CD4-positive, CD25-positive, alpha-beta regulatory T cell (primary cell): ENCODE measurements at regions not wholly inside any gene's neighbourhood (a gene's known extent, or its start where the extent isn't known, plus 50 kb on each side); places are given as distances from the start of the nearest gene placed in this dataset.

Experiments
- ATAC-seq, 2 donors: fragments of 150-1000 bp; cut with Tn5 transposase; one replicate each; pipeline ENCODE4 v1.10.0; 2021; ENCODE audit warnings: low read depth in 2 of 2, moderate number of reproducible peaks in 2 of 2, moderate library complexity in 1 of 2
- DNase-seq, 3 donors: peaks; one replicate each; pipeline versions ENCODE4 v3.0.0 to v3.0.0-alpha.2; 2012 to 2022; ENCODE audit warnings: mixed read lengths in 1 of 3
- H3K27ac ChIP-seq: one replicate; pipeline ENCODE4 v1.7.0; 2013; ENCODE audit warnings: mild to moderate bottlenecking, low read length; ENCODE audit not compliant: insufficient read depth, poor library complexity, severe bottlenecking
- H3K27me3 ChIP-seq: one replicate; pipeline ENCODE4 v1.7.0; 2013; ENCODE audit warnings: low read length; ENCODE audit not compliant: control insufficient read depth, insufficient read depth
- H3K36me3 ChIP-seq: one replicate; pipeline ENCODE4 v1.7.0; 2013; ENCODE audit warnings: mild to moderate bottlenecking, low read length, moderate library complexity; ENCODE audit not compliant: control insufficient read depth, insufficient read depth
- H3K4me1 ChIP-seq: 2 replicates; pipeline ENCODE4 v1.7.0; 2013; ENCODE audit warnings: mild to moderate bottlenecking, low read length; ENCODE audit not compliant: insufficient read depth, control insufficient read depth, poor library complexity, severe bottlenecking
- H3K4me3 ChIP-seq: one replicate; pipeline ENCODE4 v1.7.0; 2013; ENCODE audit warnings: low read depth, mild to moderate bottlenecking, low read length, moderate library complexity
- H3K9me3 ChIP-seq, 2 experiments: 1 replicate in 1 of 2; 2 replicates in 1 of 2; pipeline ENCODE4 v1.7.0; 2013; ENCODE audit warnings: low read length in 2 of 2, mild to moderate bottlenecking in 1 of 2, moderate library complexity in 1 of 2; ENCODE audit not compliant: control insufficient read depth in 2 of 2
- H3K27ac Mint-ChIP-seq, 3 donors: one replicate each; pipeline ENCODE4 v1.8.0; 2020 to 2022; ENCODE audit warnings: mild to moderate bottlenecking in 3 of 3, mixed read lengths in 3 of 3, moderate library complexity in 2 of 3
- H3K27me3 Mint-ChIP-seq: one replicate; pipeline ENCODE4 v1.8.0; 2022; ENCODE audit warnings: mild to moderate bottlenecking, mixed read lengths
- H3K36me3 Mint-ChIP-seq: one replicate; pipeline ENCODE4 v1.8.0; 2020; ENCODE audit warnings: mixed read lengths
- H3K4me1 Mint-ChIP-seq, 4 donors: one replicate each; pipeline ENCODE4 v1.8.0; 2020 to 2022; ENCODE audit warnings: mixed read lengths in 4 of 4, mild to moderate bottlenecking in 1 of 4
- H3K4me3 Mint-ChIP-seq, 4 donors: one replicate each; pipeline ENCODE4 v1.8.0; 2020 to 2022; ENCODE audit warnings: mild to moderate bottlenecking in 4 of 4, mixed read lengths in 4 of 4, moderate library complexity in 3 of 4
- H3K9me3 Mint-ChIP-seq, 7 donors: one replicate each; pipeline ENCODE4 v1.8.0; 2020 to 2022; ENCODE audit warnings: mixed read lengths in 7 of 7, mild to moderate bottlenecking in 3 of 7, moderate library complexity in 2 of 7

DNA sequence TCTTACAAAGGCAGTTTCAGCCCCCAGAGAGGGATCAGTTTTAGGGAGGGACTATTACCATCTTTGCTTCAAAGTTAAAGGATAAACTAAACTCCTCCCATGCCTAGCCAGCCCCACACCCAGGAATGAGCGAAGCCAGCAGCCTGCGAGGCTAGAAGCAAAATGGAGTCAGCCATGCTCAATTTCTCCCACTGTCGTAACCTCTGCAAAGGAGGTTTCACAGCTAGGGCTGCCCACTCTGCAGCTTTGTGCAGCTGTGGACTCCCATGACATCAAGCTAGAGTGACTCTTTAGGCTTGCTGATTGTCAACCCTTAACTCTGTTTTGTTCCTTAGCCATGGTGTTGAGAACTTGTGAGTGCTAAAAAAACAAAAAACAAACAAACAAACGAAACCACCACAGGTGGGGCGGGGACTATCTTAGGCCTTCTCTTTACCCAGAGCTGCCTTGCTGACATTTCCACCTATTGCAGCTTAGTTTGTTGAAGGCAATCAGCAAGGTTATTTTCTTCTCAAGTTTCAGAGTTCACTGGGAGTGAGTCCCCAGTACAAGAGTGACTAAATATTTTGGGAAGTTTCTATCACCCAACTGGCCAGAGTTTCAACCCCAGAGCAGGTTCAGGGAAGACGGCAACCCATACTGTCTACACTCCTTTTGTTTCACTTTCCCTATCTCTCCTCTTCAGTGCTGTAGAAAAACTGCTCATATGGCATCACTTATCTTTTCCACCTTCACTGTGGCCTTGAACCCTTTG is 592.1 kb downstream of the XIRP2 start:
- DNase-seq (no peak), ATAC-seq (no peak)
- H3K27me3 ChIP-seq: no peaks in the 10 kb centered on the region
- no peaks in the 10 kb centered on the region for H3K36me3 ChIP-seq
- H3K9me3 Mint-ChIP-seq: peaks cover 0 to 6% (median 0%) of the 10 kb centered on the region in 7 donors
- H3K4me1 Mint-ChIP-seq: no peaks in the 10 kb centered on the region
- no peak overlapping the region for H3K4me3 ChIP-seq
- H3K9me3 ChIP-seq: no peaks in the 10 kb centered on the region
- H3K27ac ChIP-seq: no peak overlapping the region
- H3K36me3 Mint-ChIP-seq: no peaks in the 10 kb centered on the region
- no peak overlapping the region for H3K4me3 Mint-ChIP-seq
- H3K27me3 Mint-ChIP-seq: no peaks in the 10 kb centered on the region
- no peaks in the 10 kb centered on the region for H3K4me1 ChIP-seq
- H3K27ac Mint-ChIP-seq: no peak overlapping the region

DNA sequence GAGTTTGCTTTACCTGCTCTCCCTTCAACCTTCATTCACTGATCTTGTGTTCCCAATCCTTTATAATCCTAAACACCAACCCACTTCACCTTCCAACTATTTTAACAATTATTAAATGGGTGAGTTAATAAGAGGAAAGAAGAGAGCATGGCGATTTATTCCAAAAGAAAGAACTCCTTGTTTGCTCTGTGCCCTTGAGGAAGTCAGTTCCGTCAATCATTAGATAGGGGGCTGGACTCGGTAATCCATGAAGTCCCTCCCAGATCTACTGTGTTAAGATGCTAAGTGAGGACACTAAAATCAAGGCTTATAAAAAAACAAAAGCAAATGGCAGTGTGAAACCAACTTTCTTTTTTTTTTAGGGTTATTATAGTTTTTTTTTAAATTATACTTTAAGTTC is 589.9 kb downstream of the XIRP2 start:
- no peak overlapping the region for H3K4me3 Mint-ChIP-seq
- ATAC-seq: no peak
- H3K9me3 Mint-ChIP-seq: peaks cover 0 to 4% (median 0%) of the 10 kb centered on the region in 7 donors
- H3K27me3 Mint-ChIP-seq: no peaks in the 10 kb centered on the region
- no peak for DNase-seq
- H3K36me3 Mint-ChIP-seq: no peaks in the 10 kb centered on the region
- no peak overlapping the region for H3K27ac Mint-ChIP-seq
- Histone ChIP-seq H3K27ac (no peak overlapping the region), H3K36me3 (no peaks in the 10 kb centered on the region), H3K4me3 (no peak overlapping the region), H3K4me1 (no peaks in the 10 kb centered on the region), H3K27me3 (no peaks in the 10 kb centered on the region), H3K9me3 (no peaks in the 10 kb centered on the region)
- no peaks in the 10 kb centered on the region for H3K4me1 Mint-ChIP-seq

DNA sequence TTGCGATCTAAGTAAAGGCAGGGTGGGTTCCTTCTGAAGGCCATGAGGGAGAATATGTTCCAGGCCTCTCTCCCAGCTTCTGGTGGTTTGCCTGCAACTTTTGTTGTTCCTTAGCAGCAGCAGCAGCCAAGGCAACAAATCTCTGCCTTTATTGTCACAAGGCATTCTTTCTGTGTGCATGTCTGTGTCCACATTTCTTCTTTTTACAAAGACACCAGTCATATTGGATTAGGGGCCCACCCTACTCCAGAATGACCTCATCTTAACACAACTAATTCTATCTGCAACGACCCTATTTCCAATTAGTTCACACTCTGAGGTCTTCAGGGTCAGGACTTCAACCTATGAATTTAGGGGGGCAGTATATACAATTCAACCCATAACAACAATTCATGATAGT is 587.5 kb downstream of the XIRP2 start:
- DNase-seq: no peak
- Mint-ChIP-seq H3K36me3 (no peaks in the 10 kb centered on the region), H3K27me3 (no peaks in the 10 kb centered on the region), H3K4me1 (no peaks in the 10 kb centered on the region), H3K27ac (no peak overlapping the region), H3K4me3 (no peak overlapping the region), H3K9me3 (peaks cover 0 to 4% (median 2%) of the 10 kb centered on the region in 7 donors)
- ATAC-seq: no peak
- Histone ChIP-seq H3K4me3 (no peak overlapping the region), H3K27me3 (no peaks in the 10 kb centered on the region), H3K4me1 (no peaks in the 10 kb centered on the region), H3K27ac (no peak overlapping the region), H3K36me3 (no peaks in the 10 kb centered on the region), H3K9me3 (no peaks in the 10 kb centered on the region)

DNA sequence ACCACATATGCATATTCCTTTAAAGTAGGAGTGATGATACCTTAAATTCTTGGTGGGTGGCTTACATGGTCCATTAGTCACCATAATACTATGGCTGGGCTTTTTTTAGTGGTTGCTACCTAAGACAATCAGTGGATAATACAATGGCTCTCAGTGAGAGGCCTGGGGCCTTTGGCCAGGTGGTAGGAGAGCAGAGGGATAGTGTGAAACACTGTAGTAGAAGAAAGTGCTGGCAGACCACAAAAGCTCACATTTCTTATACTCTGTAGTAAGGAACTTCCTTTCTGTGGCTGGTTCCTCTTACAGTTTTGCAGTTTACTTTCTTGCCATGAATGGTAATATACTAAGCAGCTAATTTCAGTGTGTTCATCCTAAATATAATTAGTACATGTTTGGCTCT is 583.5 kb downstream of the XIRP2 start:
- H3K27ac ChIP-seq: no peak overlapping the region
- H3K36me3 ChIP-seq: no peaks in the 10 kb centered on the region
- no peak overlapping the region for H3K4me3 Mint-ChIP-seq
- DNase-seq: no peak
- no peaks in the 10 kb centered on the region for H3K9me3 ChIP-seq
- no peak for ATAC-seq
- no peak overlapping the region for H3K27ac Mint-ChIP-seq
- H3K4me1 ChIP-seq: no peaks in the 10 kb centered on the region
- H3K4me1 Mint-ChIP-seq: no peaks in the 10 kb centered on the region
- H3K36me3 Mint-ChIP-seq: no peaks in the 10 kb centered on the region
- H3K27me3 Mint-ChIP-seq: no peaks in the 10 kb centered on the region
- no peak overlapping the region for H3K4me3 ChIP-seq
- no peaks in the 10 kb centered on the region for H3K27me3 ChIP-seq
- peaks cover 0 to 4% (median 0%) of the 10 kb centered on the region in 7 donors for H3K9me3 Mint-ChIP-seq

DNA sequence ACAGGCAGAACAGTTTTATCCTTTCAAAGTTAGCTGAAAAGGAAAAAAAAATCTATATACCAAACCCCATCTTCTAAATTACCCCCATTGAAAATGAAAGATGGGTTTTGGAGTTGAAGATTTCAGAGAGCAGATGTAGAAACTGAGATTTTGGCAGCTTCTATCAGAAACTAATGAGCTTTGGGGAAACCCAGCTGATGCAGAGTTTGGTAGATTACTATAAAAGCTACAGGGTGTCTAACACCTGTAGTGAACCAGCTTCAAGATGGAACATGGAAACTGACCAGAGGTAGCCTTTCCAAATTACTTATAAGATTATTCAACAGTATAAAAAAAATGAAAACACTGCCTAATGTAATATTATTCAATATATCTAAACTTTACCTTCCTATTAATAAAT is 583.1 kb downstream of the XIRP2 start:
- Mint-ChIP-seq H3K27ac (no peak overlapping the region), H3K4me1 (no peaks in the 10 kb centered on the region), H3K27me3 (no peaks in the 10 kb centered on the region), H3K9me3 (peaks cover 0 to 4% (median 0%) of the 10 kb centered on the region in 7 donors), H3K36me3 (no peaks in the 10 kb centered on the region), H3K4me3 (no peak overlapping the region)
- no peak overlapping the region for H3K27ac ChIP-seq
- ATAC-seq: no peak
- H3K4me3 ChIP-seq: no peak overlapping the region
- no peaks in the 10 kb centered on the region for H3K4me1 ChIP-seq
- no peaks in the 10 kb centered on the region for H3K9me3 ChIP-seq
- H3K36me3 ChIP-seq: no peaks in the 10 kb centered on the region
- H3K27me3 ChIP-seq: no peaks in the 10 kb centered on the region
- DNase-seq: no peak

DNA sequence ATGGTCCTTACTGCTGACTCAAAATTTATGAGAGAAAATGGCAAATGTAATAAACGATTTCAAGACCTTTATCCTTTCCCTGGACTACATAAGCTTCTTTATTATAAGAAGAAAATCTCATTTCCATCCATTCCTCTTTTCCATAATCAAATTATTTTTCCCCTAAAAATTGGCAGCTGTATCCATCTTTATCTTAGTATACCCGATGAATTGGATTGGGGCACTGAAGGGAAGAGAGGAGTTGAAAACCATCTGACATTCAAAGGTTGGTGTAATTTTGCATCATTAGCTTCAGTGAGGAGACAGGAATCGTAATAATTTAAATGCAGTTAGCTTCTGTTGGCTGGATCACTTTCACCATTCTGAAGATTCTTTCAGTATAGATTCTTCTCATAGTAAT is 574.1 kb downstream of the XIRP2 start:
- Mint-ChIP-seq H3K27ac (no peak overlapping the region), H3K27me3 (no peaks in the 10 kb centered on the region), H3K9me3 (peaks cover 0 to 33% (median 6%) of the 10 kb centered on the region in 7 donors), H3K4me3 (no peak overlapping the region), H3K36me3 (no peaks in the 10 kb centered on the region), H3K4me1 (no peaks in the 10 kb centered on the region)
- DNase-seq (no peak), ATAC-seq (no peak)
- Histone ChIP-seq H3K4me3 (no peak overlapping the region), H3K9me3 (no peaks in the 10 kb centered on the region), H3K27ac (no peak overlapping the region), H3K27me3 (no peaks in the 10 kb centered on the region), H3K36me3 (no peaks in the 10 kb centered on the region), H3K4me1 (no peaks in the 10 kb centered on the region)

DNA sequence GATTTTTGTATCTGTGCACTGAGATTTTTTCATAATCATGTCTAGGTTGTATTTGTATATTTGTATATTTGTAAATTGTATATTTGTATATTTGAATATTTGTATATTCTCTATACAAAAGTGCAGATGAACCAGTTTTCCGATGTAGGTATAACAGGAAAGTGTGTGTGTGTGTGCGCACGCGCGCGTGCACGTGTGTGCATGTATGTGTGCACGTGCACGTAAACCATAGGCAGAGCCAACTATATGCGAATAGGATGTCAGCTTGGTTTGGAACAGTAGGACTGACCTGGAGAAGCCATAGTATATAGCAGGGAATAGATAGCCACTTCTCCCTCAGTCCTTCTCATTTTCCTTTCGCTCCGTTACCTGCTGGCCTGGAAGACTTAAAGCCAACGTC is 565.8 kb downstream of the XIRP2 start:
- no peaks in the 10 kb centered on the region for H3K27me3 Mint-ChIP-seq
- H3K4me1 Mint-ChIP-seq: no peaks in the 10 kb centered on the region
- DNase-seq (no peak), ATAC-seq (no peak)
- H3K36me3 Mint-ChIP-seq: no peaks in the 10 kb centered on the region
- Histone ChIP-seq H3K27me3 (no peaks in the 10 kb centered on the region), H3K36me3 (no peaks in the 10 kb centered on the region), H3K9me3 (no peaks in the 10 kb centered on the region), H3K4me3 (no peak overlapping the region), H3K27ac (no peak overlapping the region), H3K4me1 (no peaks in the 10 kb centered on the region)
- H3K27ac Mint-ChIP-seq: no peak overlapping the region
- H3K4me3 Mint-ChIP-seq: no peak overlapping the region
- peaks cover 4 to 29% (median 6%) of the 10 kb centered on the region in 7 donors for H3K9me3 Mint-ChIP-seq
